ENCODE measurements at regions not wholly inside any gene's neighbourhood (a gene's known extent, or its start where the extent isn't known, plus 50 kb on each side); places are given as distances from the start of the nearest gene placed in this dataset.

DNA sequence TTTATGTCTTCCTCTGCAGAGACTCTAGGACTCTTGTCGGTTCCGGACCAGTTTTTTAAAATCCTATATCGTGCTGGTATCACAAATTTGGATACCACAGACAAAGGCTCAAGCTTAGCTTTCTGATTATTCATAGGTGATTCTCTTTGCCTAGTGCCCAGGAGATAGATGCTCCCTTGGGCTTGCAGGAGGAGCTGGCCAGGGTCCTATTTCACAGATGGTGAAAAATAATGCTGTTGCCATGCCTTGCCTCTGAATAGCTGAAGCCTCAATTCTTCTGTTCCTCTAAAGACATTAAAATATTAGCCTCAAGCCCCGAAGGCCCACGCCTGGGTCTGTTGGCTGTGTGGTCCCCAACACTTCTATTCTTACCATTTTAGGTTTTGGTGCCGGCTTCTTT, 123.9 kb upstream of the BACH2 start:
- Histone ChIP-seq H3K4me1 (no peaks in the 10 kb centered on the region), H3K9me3 (no peaks in the 10 kb centered on the region), H3K36me3 (no peaks in the 10 kb centered on the region), H3K27ac (no peak overlapping the region), H3K27me3 (no peaks in the 10 kb centered on the region), H3K4me3 (no peak overlapping the region)
- no peak for FAIRE-seq
- intact Hi-C loops (cut with DNase I) = no loop called here
- no peak for ATAC-seq
- no peak for DNase-seq
- WGBS, 2 donors = 77 to 87% methylated on average over 6 of the region's 6 CpGs
- TF ChIP-seq, protein P1, sequence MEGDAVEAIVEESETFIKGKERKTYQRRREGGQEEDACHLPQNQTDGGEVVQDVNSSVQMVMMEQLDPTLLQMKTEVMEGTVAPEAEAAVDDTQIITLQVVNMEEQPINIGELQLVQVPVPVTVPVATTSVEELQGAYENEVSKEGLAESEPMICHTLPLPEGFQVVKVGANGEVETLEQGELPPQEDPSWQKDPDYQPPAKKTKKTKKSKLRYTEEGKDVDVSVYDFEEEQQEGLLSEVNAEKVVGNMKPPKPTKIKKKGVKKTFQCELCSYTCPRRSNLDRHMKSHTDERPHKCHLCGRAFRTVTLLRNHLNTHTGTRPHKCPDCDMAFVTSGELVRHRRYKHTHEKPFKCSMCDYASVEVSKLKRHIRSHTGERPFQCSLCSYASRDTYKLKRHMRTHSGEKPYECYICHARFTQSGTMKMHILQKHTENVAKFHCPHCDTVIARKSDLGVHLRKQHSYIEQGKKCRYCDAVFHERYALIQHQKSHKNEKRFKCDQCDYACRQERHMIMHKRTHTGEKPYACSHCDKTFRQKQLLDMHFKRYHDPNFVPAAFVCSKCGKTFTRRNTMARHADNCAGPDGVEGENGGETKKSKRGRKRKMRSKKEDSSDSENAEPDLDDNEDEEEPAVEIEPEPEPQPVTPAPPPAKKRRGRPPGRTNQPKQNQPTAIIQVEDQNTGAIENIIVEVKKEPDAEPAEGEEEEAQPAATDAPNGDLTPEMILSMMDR (IDR thresholded peaks at IDR 0.05) = no peak

DNA sequence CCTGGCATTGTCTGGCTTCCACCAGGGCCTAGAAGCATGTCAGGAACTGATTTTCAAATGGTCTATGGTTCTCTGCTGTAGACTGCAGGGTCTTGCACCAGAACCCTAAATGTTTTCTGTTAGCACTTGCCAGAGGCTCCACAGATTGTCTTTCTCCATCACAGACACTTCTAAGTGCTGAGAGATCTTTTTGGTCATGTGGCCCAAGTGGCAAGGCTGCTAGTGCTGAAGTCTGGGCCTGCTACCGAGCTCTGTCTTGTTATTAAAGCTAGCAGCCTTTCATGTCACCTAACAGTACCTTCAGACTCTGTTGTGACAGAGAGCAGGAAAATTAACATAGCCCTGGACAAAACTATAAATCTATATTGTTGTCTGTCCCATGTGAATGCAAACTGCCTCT, 120.7 kb upstream of the BACH2 start:
- Histone ChIP-seq H3K27ac (no peak overlapping the region), H3K27me3 (no peaks in the 10 kb centered on the region), H3K4me1 (no peaks in the 10 kb centered on the region), H3K9me3 (no peaks in the 10 kb centered on the region), H3K4me3 (no peak overlapping the region), H3K36me3 (no peaks in the 10 kb centered on the region)
- FAIRE-seq (no peak), ATAC-seq (no peak), DNase-seq (no peak)
- WGBS, 2 donors = 88 to 89% methylated on average over 1 of the region's 1 CpG
- intact Hi-C loops (cut with DNase I) = no loop called here
- TF ChIP-seq, protein P1 (IDR thresholded peaks at IDR 0.05) = no peak

DNA sequence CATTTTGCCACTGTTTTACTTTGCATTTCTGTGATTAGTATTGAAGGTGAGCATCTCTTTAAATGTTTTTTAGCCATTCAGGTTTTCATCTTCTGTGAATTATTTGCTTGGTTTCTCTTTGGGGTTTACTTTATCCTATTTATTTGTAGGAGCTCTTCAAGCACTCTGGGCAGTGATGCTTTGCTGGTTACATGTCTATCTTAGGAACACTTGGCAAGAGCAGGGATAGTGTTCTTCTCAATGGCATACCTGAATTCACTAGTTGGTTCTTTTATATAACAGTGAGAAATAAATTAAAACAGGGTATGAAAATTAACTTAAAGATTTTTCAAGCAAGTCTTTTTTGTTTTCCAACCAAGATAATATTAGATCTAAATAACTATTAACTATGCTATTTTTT, 119.7 kb upstream of the BACH2 start:
- ATAC-seq (no peak), FAIRE-seq (no peak), DNase-seq (no peak)
- TF ChIP-seq, protein P1 (IDR thresholded peaks at IDR 0.05) = no peak
- Histone ChIP-seq H3K9me3 (no peaks in the 10 kb centered on the region), H3K4me3 (no peak overlapping the region), H3K27me3 (no peaks in the 10 kb centered on the region), H3K27ac (no peak overlapping the region), H3K36me3 (no peaks in the 10 kb centered on the region), H3K4me1 (no peaks in the 10 kb centered on the region)
- intact Hi-C loops (cut with DNase I) = no loop called here

DNA sequence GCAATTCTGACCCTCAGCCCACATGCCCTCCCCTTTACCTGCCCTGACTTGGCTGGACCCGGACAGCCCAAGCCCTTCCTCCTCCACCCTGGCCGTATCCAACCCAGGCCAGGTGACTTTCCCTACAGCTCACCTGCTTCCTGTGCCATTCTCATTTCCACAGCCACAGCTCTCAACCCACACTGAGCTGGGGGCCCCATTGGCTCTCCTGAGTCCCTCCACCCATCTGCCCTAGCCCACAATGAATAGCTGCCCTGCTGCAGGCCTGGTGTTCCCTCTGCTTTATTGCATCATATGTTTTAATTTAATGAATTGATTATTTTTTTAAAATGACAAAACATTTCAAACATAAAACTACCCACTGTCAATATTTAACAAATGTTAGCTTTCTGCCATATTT, 118.5 kb upstream of the BACH2 start:
- H3K4me3 ChIP-seq = no peak overlapping the region
- H3K4me1 ChIP-seq = no peaks in the 10 kb centered on the region
- H3K27ac ChIP-seq = no peak overlapping the region
- ATAC-seq = no peak
- 68 to 83% methylated on average over 2 of the region's 2 CpGs for WGBS, 2 donors
- no peak for DNase-seq
- H3K27me3 ChIP-seq = no peaks in the 10 kb centered on the region
- intact Hi-C loops (cut with DNase I) = no loop called here
- no peak for FAIRE-seq
- TF ChIP-seq, protein P1 (IDR thresholded peaks at IDR 0.05) = no peak
- H3K9me3 ChIP-seq = no peaks in the 10 kb centered on the region
- no peaks in the 10 kb centered on the region for H3K36me3 ChIP-seq

DNA sequence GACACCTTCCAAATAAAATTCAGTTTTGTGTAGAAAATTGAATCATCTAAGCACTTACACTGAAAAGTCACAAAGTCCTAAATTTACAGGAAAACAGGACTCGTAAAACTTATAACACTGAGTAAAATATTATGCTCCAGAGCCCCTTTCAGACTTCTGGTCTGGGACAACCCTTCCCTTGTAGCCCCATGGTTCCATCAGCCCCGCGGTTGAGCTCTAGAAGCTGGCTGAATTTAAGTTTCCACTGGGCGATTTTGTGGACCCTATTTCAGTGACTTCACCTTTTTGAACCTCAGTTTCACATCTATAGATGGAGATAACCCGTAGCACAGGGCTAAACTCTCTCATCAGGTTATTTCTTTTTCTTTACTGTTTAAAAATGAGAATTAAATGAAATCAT, 117.7 kb upstream of the BACH2 start:
- FAIRE-seq = no peak

More for the DNA sequence above, 117.7 kb upstream of the BACH2 start:
- DNase-seq = no peak
- intact Hi-C loops (cut with DNase I) = no loop called here
- WGBS, 2 donors = 59 to 60% methylated on average over 5 of the region's 5 CpGs
- H3K27me3 ChIP-seq = no peaks in the 10 kb centered on the region
- H3K9me3 ChIP-seq = no peaks in the 10 kb centered on the region
- ATAC-seq = no peak
- no peak overlapping the region for H3K4me3 ChIP-seq
- H3K36me3 ChIP-seq = no peaks in the 10 kb centered on the region
- H3K4me1 ChIP-seq = no peaks in the 10 kb centered on the region
- no peak overlapping the region for H3K27ac ChIP-seq
- TF ChIP-seq, protein P1 (IDR thresholded peaks at IDR 0.05) = no peak

Data from pancreas (tissue), 10 donors.